WI38 (cell line): ENCODE measurements at regions not wholly inside any gene's neighbourhood (a gene's known extent, or its start where the extent isn't known, plus 50 kb on each side); places are given as distances from the start of the nearest gene placed in this dataset.

Experiments used
- H3K4me3 ChIP-seq: 2 replicates; pipeline ENCODE4 v1.5.1; 2011; ENCODE audit warnings: low read depth, mild to moderate bottlenecking, control low read depth, low read length
- TF ChIP-seq, protein P1 (sequence below): IDR thresholded peaks from 2 replicates; pipeline ENCODE4 v1.5.1; 2012; ENCODE audit warnings: low read depth, mild to moderate bottlenecking, control low read depth, low read length

DNA sequence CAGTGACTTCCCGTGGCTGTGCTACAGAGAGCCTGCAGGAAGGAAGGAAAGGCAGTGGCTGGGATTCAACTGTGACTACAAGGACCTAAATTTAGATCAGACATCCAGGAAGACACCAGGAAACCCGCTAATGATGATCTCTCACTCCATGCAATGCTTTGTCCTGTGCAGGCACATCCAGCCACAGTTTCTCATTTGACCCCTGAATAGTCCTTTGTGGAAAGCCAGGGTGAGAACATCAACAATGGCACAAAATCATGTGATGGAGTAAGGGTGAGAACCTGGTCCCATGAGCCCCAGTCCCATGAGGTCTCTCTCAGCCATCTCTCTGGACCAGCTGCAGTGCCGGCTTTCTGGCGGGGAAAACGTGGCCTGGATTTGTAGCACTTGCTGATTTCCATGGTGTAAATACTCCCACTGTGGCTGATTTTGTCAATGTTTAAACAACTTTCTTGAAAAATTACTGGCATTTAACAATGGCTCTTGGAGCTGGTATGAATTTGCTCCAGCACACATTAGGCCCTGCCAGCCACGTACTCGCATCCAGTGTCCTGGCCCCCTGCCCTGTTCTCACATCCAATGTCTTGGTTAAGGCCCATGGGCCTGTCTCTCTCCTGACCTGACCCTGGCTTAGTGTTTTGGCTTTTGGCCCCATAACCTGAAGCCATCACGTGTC is 159.0 kb upstream of the HAAO start:
- H3K4me3 ChIP-seq = no peak overlapping the region
- TF ChIP-seq, protein P1, sequence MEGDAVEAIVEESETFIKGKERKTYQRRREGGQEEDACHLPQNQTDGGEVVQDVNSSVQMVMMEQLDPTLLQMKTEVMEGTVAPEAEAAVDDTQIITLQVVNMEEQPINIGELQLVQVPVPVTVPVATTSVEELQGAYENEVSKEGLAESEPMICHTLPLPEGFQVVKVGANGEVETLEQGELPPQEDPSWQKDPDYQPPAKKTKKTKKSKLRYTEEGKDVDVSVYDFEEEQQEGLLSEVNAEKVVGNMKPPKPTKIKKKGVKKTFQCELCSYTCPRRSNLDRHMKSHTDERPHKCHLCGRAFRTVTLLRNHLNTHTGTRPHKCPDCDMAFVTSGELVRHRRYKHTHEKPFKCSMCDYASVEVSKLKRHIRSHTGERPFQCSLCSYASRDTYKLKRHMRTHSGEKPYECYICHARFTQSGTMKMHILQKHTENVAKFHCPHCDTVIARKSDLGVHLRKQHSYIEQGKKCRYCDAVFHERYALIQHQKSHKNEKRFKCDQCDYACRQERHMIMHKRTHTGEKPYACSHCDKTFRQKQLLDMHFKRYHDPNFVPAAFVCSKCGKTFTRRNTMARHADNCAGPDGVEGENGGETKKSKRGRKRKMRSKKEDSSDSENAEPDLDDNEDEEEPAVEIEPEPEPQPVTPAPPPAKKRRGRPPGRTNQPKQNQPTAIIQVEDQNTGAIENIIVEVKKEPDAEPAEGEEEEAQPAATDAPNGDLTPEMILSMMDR = no peak

DNA sequence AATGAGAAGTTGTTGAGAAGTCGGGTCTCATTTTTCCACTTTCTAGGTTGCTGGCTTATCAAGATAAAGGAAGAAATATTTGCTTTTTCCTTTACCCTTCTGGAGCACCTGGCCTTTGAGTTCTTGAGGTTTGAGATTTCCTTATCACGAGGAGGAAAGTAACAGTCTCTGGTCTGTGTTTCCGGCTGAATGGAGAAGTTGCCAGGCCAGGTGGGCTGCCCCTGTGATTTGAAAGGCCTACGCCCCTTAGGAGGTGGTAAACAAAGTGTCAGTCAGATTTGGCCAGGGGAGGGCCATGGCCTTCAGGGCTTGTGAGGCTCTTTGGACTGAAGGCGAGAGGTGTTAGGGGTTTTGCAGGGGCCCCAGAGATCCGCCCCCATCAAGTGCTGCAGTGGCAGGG is 156.7 kb upstream of the HAAO start:
- no peak overlapping the region for H3K4me3 ChIP-seq
- TF ChIP-seq, protein P1 = no peak

GRCh38 chr2:42947809-42948600 is 155.6 kb upstream of the HAAO start:
- H3K4me3 ChIP-seq = no peak overlapping the region
- TF ChIP-seq, protein P1 = no peak

DNA sequence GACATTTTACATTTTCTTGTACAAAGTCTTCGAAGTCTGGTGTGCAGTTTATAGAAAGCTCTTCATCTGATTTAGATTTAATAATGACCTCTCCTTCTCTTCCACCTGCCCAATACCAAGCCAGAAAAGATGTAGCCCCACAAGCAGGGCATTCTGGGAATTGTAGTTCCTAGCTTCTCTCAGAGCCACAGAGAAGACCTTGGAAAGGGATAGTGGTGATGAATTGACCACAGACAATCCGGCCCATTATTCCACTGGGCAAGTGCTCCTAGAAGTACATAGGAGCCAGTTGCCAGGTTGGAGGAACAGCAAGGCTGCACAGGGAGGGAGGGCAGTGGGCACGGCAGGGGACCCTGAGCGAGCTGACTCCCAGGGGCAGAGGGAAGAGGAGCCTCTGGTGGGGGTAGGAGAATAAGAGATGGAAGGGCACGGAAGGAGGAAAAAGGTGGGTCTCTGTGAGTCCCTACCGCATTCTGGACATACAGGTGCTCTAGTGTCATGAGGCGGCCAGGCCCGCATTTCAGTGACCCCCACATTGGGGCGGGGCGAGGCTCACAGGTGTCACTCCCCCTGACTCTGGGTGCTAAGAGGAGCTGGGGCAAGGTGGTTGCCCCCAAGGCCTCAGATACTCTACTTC is 152.5 kb upstream of the HAAO start:
- no peak overlapping the region for H3K4me3 ChIP-seq
- TF ChIP-seq, protein P1 = no peak

GRCh38 chr2:42942990-42943493 is 150.7 kb upstream of the HAAO start:
- H3K4me3 ChIP-seq = no peak overlapping the region
- TF ChIP-seq, protein P1 = no peak

- TF ChIP-seq, protein P1 = no peak
- H3K4me3 ChIP-seq = no peak overlapping the region
Observed at GRCh38 chr2:42942214-42942989, 150.0 kb upstream of the HAAO start.
